Lung (tissue), 11 donors: ENCODE measurements at regions not wholly inside any gene's neighbourhood (a gene's known extent, or its start where the extent isn't known, plus 50 kb on each side); places are given as distances from the start of the nearest gene placed in this dataset.

ENCODE experiments used
- ATAC-seq: fragments of 200-7000 bp; cut with Tn5 transposase; one replicate; pipeline ENCODE4 v1.9.1; 2020; ENCODE audit warnings: moderate number of reproducible peaks; ENCODE audit not compliant: insufficient read depth, low FRiP score
- DNase-seq, 3 donors: peaks; one replicate each; pipeline ENCODE4 v3.0.0-alpha.2; 2013 to 2017
- H3K27ac ChIP-seq, 2 donors: one replicate each; pipeline ENCODE4 v1.5.1; 2013; ENCODE audit warnings: mild to moderate bottlenecking in 2 of 2, moderate library complexity in 2 of 2, control low read depth in 1 of 2, inconsistent platforms in 1 of 2, low read depth in 1 of 2, low read length in 1 of 2
- H3K27me3 ChIP-seq, 3 donors: one replicate each; pipeline ENCODE4 v1.5.1; 2013; ENCODE audit warnings: low read length in 2 of 3; ENCODE audit not compliant: control insufficient read depth in 3 of 3, insufficient read depth in 3 of 3
- H3K36me3 ChIP-seq, 4 donors: one replicate each; pipeline ENCODE4 v1.5.1; 2013; ENCODE audit warnings: low read length in 4 of 4, mild to moderate bottlenecking in 1 of 4, moderate library complexity in 1 of 4; ENCODE audit not compliant: control insufficient read depth in 4 of 4, insufficient read depth in 4 of 4
- H3K4me1 ChIP-seq, 5 donors: one replicate each; pipeline ENCODE4 v1.5.1; 2013; ENCODE audit warnings: low read length in 5 of 5, mild to moderate bottlenecking in 2 of 5, moderate library complexity in 1 of 5; ENCODE audit not compliant: control insufficient read depth in 5 of 5, insufficient read depth in 5 of 5
- H3K4me3 ChIP-seq: one replicate; pipeline ENCODE4 v1.5.1; 2013; ENCODE audit warnings: mild to moderate bottlenecking, control low read depth, moderate library complexity
- H3K9ac ChIP-seq, 2 donors: one replicate each; pipeline ENCODE4 v1.5.1; 2013; ENCODE audit warnings: low read length in 2 of 2, control low read depth in 1 of 2; ENCODE audit not compliant: insufficient read depth in 1 of 2
- H3K9me3 ChIP-seq, 4 donors: one replicate each; pipeline ENCODE4 v1.5.1; 2013; ENCODE audit warnings: low read length in 3 of 4, mild to moderate bottlenecking in 1 of 4, moderate library complexity in 1 of 4; ENCODE audit not compliant: control insufficient read depth in 4 of 4, insufficient read depth in 3 of 4
- WGBS, 2 donors: extraction: QIAGEN DNeasy Blood & Tissue Kit; methylation state at CpG; one replicate each; pipeline ENCODE4 v1.1.7; 2013; 5-methylcytosine and 5-hydroxymethylcytosine counted together
- TF ChIP-seq, protein P1 (sequence below): IDR thresholded peaks from 2 replicates; pipeline ENCODE4 v1.5.1; 2012; ENCODE audit warnings: mild to moderate bottlenecking; ENCODE audit errors: control extremely low read depth, extremely low read depth
- donor health status: control.
- donor health status: control.
- donor health status: Bipolar disorder and iron deficiency.
- donor health status: healthy.
- donor health status: DM: yes; HTN: yes; CAD: no.

DNA sequence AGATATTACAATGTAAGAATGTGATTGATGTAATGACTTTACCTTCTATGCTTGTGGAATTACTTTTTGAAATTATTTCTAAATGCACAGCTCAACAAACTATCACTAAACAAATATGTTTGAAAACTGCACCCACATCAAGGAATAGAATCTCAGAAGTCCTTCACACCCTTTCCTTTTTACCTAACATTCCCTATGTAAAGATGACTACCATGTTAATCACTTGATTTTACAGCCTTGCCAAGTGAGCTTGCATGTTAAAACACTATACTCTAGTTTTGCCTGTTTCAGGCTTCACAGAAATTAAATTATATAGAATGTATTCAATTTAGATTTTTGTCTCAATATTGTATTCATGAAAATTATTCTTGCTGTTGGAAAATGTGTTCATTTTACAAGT is 1169.4 kb upstream of the CELF2 start:
- H3K36me3 ChIP-seq: no peaks in the 10 kb centered on the region
- H3K4me1 ChIP-seq: no peaks in the 10 kb centered on the region
- ATAC-seq: no peak
- no peak overlapping the region for H3K9ac ChIP-seq
- no peak overlapping the region for H3K27ac ChIP-seq
- no peak for DNase-seq
- TF ChIP-seq, protein P1, sequence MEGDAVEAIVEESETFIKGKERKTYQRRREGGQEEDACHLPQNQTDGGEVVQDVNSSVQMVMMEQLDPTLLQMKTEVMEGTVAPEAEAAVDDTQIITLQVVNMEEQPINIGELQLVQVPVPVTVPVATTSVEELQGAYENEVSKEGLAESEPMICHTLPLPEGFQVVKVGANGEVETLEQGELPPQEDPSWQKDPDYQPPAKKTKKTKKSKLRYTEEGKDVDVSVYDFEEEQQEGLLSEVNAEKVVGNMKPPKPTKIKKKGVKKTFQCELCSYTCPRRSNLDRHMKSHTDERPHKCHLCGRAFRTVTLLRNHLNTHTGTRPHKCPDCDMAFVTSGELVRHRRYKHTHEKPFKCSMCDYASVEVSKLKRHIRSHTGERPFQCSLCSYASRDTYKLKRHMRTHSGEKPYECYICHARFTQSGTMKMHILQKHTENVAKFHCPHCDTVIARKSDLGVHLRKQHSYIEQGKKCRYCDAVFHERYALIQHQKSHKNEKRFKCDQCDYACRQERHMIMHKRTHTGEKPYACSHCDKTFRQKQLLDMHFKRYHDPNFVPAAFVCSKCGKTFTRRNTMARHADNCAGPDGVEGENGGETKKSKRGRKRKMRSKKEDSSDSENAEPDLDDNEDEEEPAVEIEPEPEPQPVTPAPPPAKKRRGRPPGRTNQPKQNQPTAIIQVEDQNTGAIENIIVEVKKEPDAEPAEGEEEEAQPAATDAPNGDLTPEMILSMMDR: no peak
- no peak overlapping the region for H3K4me3 ChIP-seq
- H3K9me3 ChIP-seq: peaks cover 0 to 4% (median 2%) of the 10 kb centered on the region in 4 donors
- H3K27me3 ChIP-seq: no peaks in the 10 kb centered on the region

DNA sequence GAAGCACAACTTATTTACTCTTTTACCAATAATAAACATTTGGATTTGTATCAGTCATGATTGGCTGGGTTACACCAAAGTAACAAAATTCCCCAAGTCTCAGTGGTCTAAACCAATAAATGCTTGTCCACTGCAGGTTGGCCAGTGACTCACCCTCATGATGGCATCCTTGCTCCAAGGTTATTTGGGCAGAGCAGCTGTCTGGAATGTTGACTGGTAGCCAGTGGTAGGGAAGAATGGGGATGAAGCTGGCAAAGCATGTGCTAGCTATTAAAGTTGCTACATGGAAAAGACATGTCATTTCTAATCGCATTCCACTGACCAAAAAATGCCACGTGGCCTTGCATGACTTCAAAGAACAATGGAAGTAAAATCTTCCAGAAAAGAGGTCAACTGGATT is 1168.7 kb upstream of the CELF2 start:
- no peak overlapping the region for H3K9ac ChIP-seq
- no peak overlapping the region for H3K4me3 ChIP-seq
- no peaks in the 10 kb centered on the region for H3K36me3 ChIP-seq
- peaks cover 0 to 4% (median 2%) of the 10 kb centered on the region in 4 donors for H3K9me3 ChIP-seq
- DNase-seq (no peak), ATAC-seq (no peak)
- no peak overlapping the region for H3K27ac ChIP-seq
- 81 to 92% methylated on average over 2 of the region's 2 CpGs for WGBS, 2 donors
- no peaks in the 10 kb centered on the region for H3K4me1 ChIP-seq
- TF ChIP-seq, protein P1: no peak
- no peaks in the 10 kb centered on the region for H3K27me3 ChIP-seq

DNA sequence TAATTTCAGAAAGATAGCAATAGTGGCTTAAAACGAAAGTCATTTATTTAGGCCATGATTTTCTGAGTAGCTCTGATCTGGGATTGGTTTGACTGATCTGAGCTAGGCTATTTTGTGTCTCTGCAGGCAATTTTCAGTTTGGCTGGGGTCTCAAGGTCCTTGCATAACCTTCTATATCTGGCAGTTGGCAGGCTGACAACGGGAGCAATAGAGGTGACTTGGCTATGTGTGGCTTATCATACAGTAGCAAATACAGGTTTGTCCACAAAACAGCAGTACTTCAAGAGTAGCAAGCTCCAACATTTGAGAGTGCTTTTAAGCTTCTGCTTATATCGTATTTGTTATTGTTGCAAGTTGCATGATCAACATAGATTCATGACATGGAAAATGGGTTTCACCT is 1167.3 kb upstream of the CELF2 start:
- DNase-seq: no peak

DNA sequence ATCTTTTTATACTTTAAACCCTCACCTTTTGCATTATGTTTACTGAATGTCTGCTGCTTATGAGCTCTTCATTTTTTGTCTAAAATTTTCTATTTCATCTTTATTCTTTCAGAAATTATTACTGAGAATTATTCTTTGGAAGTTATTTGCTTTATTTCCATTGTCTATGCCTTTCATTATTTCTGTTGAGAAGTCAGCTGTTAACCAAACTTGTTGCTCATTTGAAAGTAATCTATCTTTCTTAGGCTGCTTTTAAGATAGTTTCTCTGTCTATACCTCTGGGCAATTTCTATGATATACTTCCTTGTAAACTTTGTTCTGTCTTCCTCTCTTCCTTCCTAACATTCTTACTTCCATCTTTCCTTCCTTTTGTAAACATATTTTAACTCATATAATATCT is 1165.9 kb upstream of the CELF2 start:
- H3K9me3 ChIP-seq: peaks cover 0 to 4% (median 3%) of the 10 kb centered on the region in 4 donors
- no peaks in the 10 kb centered on the region for H3K27me3 ChIP-seq
- TF ChIP-seq, protein P1: no peak
- H3K4me1 ChIP-seq: no peaks in the 10 kb centered on the region
- no peak overlapping the region for H3K9ac ChIP-seq
- H3K27ac ChIP-seq: no peak overlapping the region
- ATAC-seq: no peak
- H3K4me3 ChIP-seq: no peak overlapping the region
- no peaks in the 10 kb centered on the region for H3K36me3 ChIP-seq
- no peak for DNase-seq

More for the DNA sequence above, 1167.3 kb upstream of the CELF2 start:
- no peaks in the 10 kb centered on the region for H3K36me3 ChIP-seq
- H3K9me3 ChIP-seq: peaks cover 0 to 4% (median 2%) of the 10 kb centered on the region in 4 donors
- H3K27me3 ChIP-seq: no peaks in the 10 kb centered on the region
- TF ChIP-seq, protein P1: no peak
- H3K27ac ChIP-seq: no peak overlapping the region
- no peak overlapping the region for H3K4me3 ChIP-seq
- ATAC-seq: no peak
- 67 to 75% methylated on average over 3 of the region's 3 CpGs for WGBS, 2 donors
- no peak overlapping the region for H3K9ac ChIP-seq
- no peaks in the 10 kb centered on the region for H3K4me1 ChIP-seq
